PC-3 (cell line): ENCODE measurements at regions not wholly inside any gene's neighbourhood (a gene's known extent, or its start where the extent isn't known, plus 50 kb on each side); places are given as distances from the start of the nearest gene placed in this dataset.

ENCODE experiments used
- ATAC-seq: fragments of 200-7000 bp; cut with Tn5 transposase; 2 replicates; pipeline ENCODE4 v1.9.1; 2020; ENCODE audit warnings: mild to moderate bottlenecking, moderate library complexity
- BruUV-seq: library from RNA; stranded (reverse); fragments of 400-500 nt; replicated peaks from 2 replicates; lab custom pipeline; 2021; lab: Mats Ljungman, UMichigan
- CTCF ChIA-PET: fragments of 300-600 bp; sonication (Branson Sonifier 250); formaldehyde crosslinking; loops from one replicate; lab custom pipeline; 2022; ENCODE audit warnings: antibody characterized with exemption; lab: Charles Lee
- POLR2A ChIA-PET: fragments of 300-600 bp; sonication (Branson Sonifier 250); formaldehyde crosslinking; loops from one replicate; lab custom pipeline; 2022; ENCODE audit warnings: antibody characterized with exemption; ENCODE audit not compliant: unreplicated experiment; lab: Charles Lee
- DNase-seq: peaks from one replicate; pipeline ENCODE4 v3.0.0-alpha.2; 2015
- H2AFZ ChIP-seq: fragments of 300-600 bp; sonication (generic); 2 replicates; pipeline ENCODE4 v1.6.0; 2016; ENCODE audit warnings: antibody characterized with exemption, low read length
- H3F3A ChIP-seq: fragments of 300-600 bp; sonication (generic); one replicate; pipeline ENCODE4 v1.6.0; 2017; ENCODE audit warnings: antibody characterized with exemption, low read length, control low read depth, mild to moderate bottlenecking; ENCODE audit not compliant: unreplicated experiment
- H3K27ac ChIP-seq: fragments of 300-600 bp; sonication (generic); 2 replicates; pipeline ENCODE4 v1.5.1; 2016; ENCODE audit warnings: mild to moderate bottlenecking, low read length
- H3K27me3 ChIP-seq: fragments of 300-600 bp; sonication (generic); 2 replicates; pipeline ENCODE4 v1.6.1; 2016; ENCODE audit warnings: low read length, mixed read lengths
- H3K36me3 ChIP-seq: fragments of 300-600 bp; sonication (generic); 2 replicates; pipeline ENCODE4 v1.6.1; 2016; ENCODE audit warnings: low read depth, mixed run types, low read length, mixed read lengths
- H3K4me1 ChIP-seq: fragments of 300-600 bp; sonication (generic); 2 replicates; pipeline ENCODE4 v1.5.1; 2016; ENCODE audit warnings: low read length; ENCODE audit not compliant: insufficient read depth
- H3K4me2 ChIP-seq: fragments of 300-600 bp; sonication (generic); 2 replicates; pipeline ENCODE4 v1.6.0; 2016; ENCODE audit warnings: low read length
- H3K4me3 ChIP-seq: fragments of 300-600 bp; sonication (generic); 2 replicates; pipeline ENCODE4 v1.5.1; 2016; ENCODE audit warnings: mild to moderate bottlenecking, low read length, mixed read lengths
- H3K79me2 ChIP-seq: fragments of 300-600 bp; sonication (generic); 2 replicates; pipeline ENCODE4 v1.6.1; 2017; ENCODE audit warnings: low read length, mixed read lengths
- H3K9ac ChIP-seq: fragments of 300-600 bp; sonication (generic); 2 replicates; pipeline ENCODE4 v1.6.0; 2016; ENCODE audit warnings: mild to moderate bottlenecking, low read length
- H3K9me2 ChIP-seq: fragments of 300-600 bp; sonication (generic); replicated peaks from 2 replicates; pipeline ENCODE4 v1.6.1; 2016; ENCODE audit warnings: mixed run types, low read length, mixed read lengths
- H3K9me3 ChIP-seq: fragments of 300-600 bp; sonication (generic); 2 replicates; pipeline ENCODE4 v1.6.1; 2016; ENCODE audit warnings: low read length, mixed read lengths
- H4K20me1 ChIP-seq: fragments of 300-600 bp; sonication (generic); 2 replicates; pipeline ENCODE4 v1.6.1; 2016; ENCODE audit warnings: low read length, mixed read lengths
- CTCF ChIP-seq: fragments of 300-600 bp; sonication (generic); conservative IDR thresholded peaks from 2 replicates; pipeline ENCODE4 v1.5.1; 2017; ENCODE audit warnings: antibody characterized with exemption, low read depth, mild to moderate bottlenecking, low read length
- EZH2 ChIP-seq: fragments of 300-600 bp; sonication (generic); IDR thresholded peaks from one replicate; pipeline ENCODE4 v1.6.1; 2017; ENCODE audit warnings: antibody characterized with exemption, mild to moderate bottlenecking, low read length; ENCODE audit not compliant: unreplicated experiment
- EZH2phosphoT487 ChIP-seq: fragments of 300-600 bp; sonication (generic); IDR thresholded peaks from 2 replicates; pipeline ENCODE4 v1.6.1; 2018; ENCODE audit warnings: mild to moderate bottlenecking, antibody characterized with exemption, low read length, borderline replicate concordance
- intact Hi-C: fragments of 100-400 bp; cut with micrococcal nuclease; formaldehyde crosslinking; loops from 2 replicates; pipeline ENCODE4 v1.9.0; 2023

- Histone ChIP-seq H3K9me2 (no peaks in the 10 kb centered on the region), H3K4me1 (no peaks in the 10 kb centered on the region), H3K79me2 (no peaks in the 10 kb centered on the region), H2AFZ (no peak overlapping the region), H4K20me1 (no peaks in the 10 kb centered on the region), H3F3A (no peaks in the 10 kb centered on the region), H3K4me2 (no peak overlapping the region), H3K9me3 (no peaks in the 10 kb centered on the region), H3K4me3 (no peak overlapping the region), H3K27ac (no peak overlapping the region), H3K36me3 (no peaks in the 10 kb centered on the region), H3K9ac (no peak overlapping the region), H3K27me3 (no peaks in the 10 kb centered on the region)
- CTCF ChIA-PET, result no interaction called here
- intact Hi-C loops, result no loop called here
- ATAC-seq (no peak), DNase-seq (no peak)
- POLR2A ChIA-PET, result no interaction called here
- TF ChIP-seq EZH2 (no peak), EZH2phosphoT487 (no peak), CTCF (no peak)
- BruUV-seq, result no TSS peak
These were observed 337.1 kb upstream of the IRAK1BP1 start for GRCh38 chr6:78530208-78530607.

DNA sequence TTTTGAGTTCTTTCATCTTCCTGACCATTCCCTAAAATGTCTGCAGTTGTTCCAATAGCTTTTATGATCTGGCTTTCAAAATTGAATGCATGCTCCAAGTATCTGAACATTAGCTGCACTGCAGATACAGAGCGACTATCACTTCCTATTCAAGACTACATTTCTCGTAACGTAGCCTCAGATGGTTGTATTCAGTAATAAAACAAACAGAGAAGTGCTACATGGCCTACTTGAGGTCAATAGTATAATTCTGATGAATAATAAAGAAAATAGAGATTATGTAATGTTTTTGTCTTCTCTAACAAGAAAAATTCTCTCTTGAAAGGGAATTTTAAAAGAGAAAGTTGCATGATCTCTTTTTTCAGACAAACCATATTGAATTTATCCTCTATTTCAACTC lies 333.9 kb upstream of the IRAK1BP1 start:
- H3K79me2 ChIP-seq, result no peaks in the 10 kb centered on the region
- ATAC-seq, result no peak
- no peak overlapping the region for H3K4me3 ChIP-seq
- no peak for TF ChIP-seq EZH2phosphoT487
- TF ChIP-seq EZH2, result no peak
- TF ChIP-seq CTCF, result no peak
- no peak overlapping the region for H2AFZ ChIP-seq
- ChIA-PET CTCF (no interaction called here), POLR2A (no interaction called here)
- H3K9me3 ChIP-seq, result no peaks in the 10 kb centered on the region
- no peak overlapping the region for H3K4me2 ChIP-seq
- H3K27me3 ChIP-seq, result no peaks in the 10 kb centered on the region
- H3K4me1 ChIP-seq, result no peaks in the 10 kb centered on the region; the same call in 1 of the 2 replicates
- no peaks in the 10 kb centered on the region for H4K20me1 ChIP-seq
- no TSS peak for BruUV-seq
- H3F3A ChIP-seq, result no peaks in the 10 kb centered on the region
- no peaks in the 10 kb centered on the region for H3K36me3 ChIP-seq
- intact Hi-C loops, result no loop called here
- H3K9ac ChIP-seq, result no peak overlapping the region
- no peak overlapping the region for H3K27ac ChIP-seq
- no peak for DNase-seq
- no peaks in the 10 kb centered on the region for H3K9me2 ChIP-seq

GRCh38 chr6:78533876-78534275 lies 333.5 kb upstream of the IRAK1BP1 start:
- H3K9ac ChIP-seq, result no peak overlapping the region
- no peaks in the 10 kb centered on the region for H3K9me2 ChIP-seq
- no peak overlapping the region for H2AFZ ChIP-seq
- no peaks in the 10 kb centered on the region for H3K36me3 ChIP-seq
- ATAC-seq, result no peak
- TF ChIP-seq EZH2phosphoT487 (no peak), EZH2 (no peak), CTCF (no peak)
- BruUV-seq, result no TSS peak
- ChIA-PET CTCF (no interaction called here), POLR2A (no interaction called here)
- no peak overlapping the region for H3K4me2 ChIP-seq
- H3F3A ChIP-seq, result no peaks in the 10 kb centered on the region
- no peaks in the 10 kb centered on the region for H4K20me1 ChIP-seq
- no peak overlapping the region for H3K4me3 ChIP-seq
- H3K27ac ChIP-seq, result no peak overlapping the region
- H3K27me3 ChIP-seq, result no peaks in the 10 kb centered on the region
- no peak for DNase-seq
- H3K4me1 ChIP-seq, result no peaks in the 10 kb centered on the region; the same call in 1 of the 2 replicates
- intact Hi-C loops, result no loop called here
- H3K9me3 ChIP-seq, result no peaks in the 10 kb centered on the region
- no peaks in the 10 kb centered on the region for H3K79me2 ChIP-seq
